Glutamatergic neuron (in vitro differentiated cells): ENCODE measurements at regions not wholly inside any gene's neighbourhood (a gene's known extent, or its start where the extent isn't known, plus 50 kb on each side); places are given as distances from the start of the nearest gene placed in this dataset.
"Not testable (repeated sequence)": the region's sequence is repeated elsewhere in the genome, so short reads cannot be mapped to it uniquely, and the experiment has no call there.

ENCODE experiments used
- DNase-seq: peaks from one replicate; pipeline ENCODE4 v3.0.0; 2022
- H3K27ac Mint-ChIP-seq: one replicate; pipeline ENCODE4 v1.8.0; 2020; ENCODE audit warnings: mild to moderate bottlenecking, mixed read lengths, inconsistent platforms; ENCODE audit not compliant: unreplicated experiment
- H3K27me3 Mint-ChIP-seq: one replicate; pipeline ENCODE4 v1.8.0; 2020; ENCODE audit warnings: mild to moderate bottlenecking, moderate library complexity, mixed read lengths, inconsistent platforms; ENCODE audit not compliant: unreplicated experiment
- H3K36me3 Mint-ChIP-seq: one replicate; pipeline ENCODE4 v1.8.0; 2020; ENCODE audit warnings: mild to moderate bottlenecking, mixed read lengths, inconsistent platforms; ENCODE audit not compliant: unreplicated experiment
- H3K4me1 Mint-ChIP-seq: one replicate; pipeline ENCODE4 v1.8.0; 2020; ENCODE audit warnings: mild to moderate bottlenecking, low read depth, mixed read lengths, inconsistent platforms; ENCODE audit not compliant: unreplicated experiment
- H3K4me3 Mint-ChIP-seq: one replicate; pipeline ENCODE4 v1.8.0; 2020; ENCODE audit warnings: mild to moderate bottlenecking, mixed read lengths, inconsistent platforms; ENCODE audit not compliant: unreplicated experiment
- H3K9me3 Mint-ChIP-seq: one replicate; pipeline ENCODE4 v1.8.0; 2020; ENCODE audit warnings: mild to moderate bottlenecking, moderate library complexity, mixed read lengths, inconsistent platforms; ENCODE audit not compliant: unreplicated experiment
- TF ChIP-seq, protein P1 (sequence below): fragments of 200-600 bp; sonication (generic); IDR thresholded peaks from one replicate; pipeline ENCODE4 v1.5.0; 2021; ENCODE audit not compliant: partially characterized antibody, unreplicated experiment

- no peaks in the 10 kb centered on the region for H3K36me3 Mint-ChIP-seq
- H3K27ac Mint-ChIP-seq, result no peak overlapping the region
- peaks cover 3% of the 10 kb centered on the region for H3K27me3 Mint-ChIP-seq
- DNase-seq, result no peak
- H3K4me1 Mint-ChIP-seq, result peaks cover 2% of the 10 kb centered on the region
- no peaks in the 10 kb centered on the region for H3K9me3 Mint-ChIP-seq
- no peak overlapping the region for H3K4me3 Mint-ChIP-seq
- TF ChIP-seq, protein P1, sequence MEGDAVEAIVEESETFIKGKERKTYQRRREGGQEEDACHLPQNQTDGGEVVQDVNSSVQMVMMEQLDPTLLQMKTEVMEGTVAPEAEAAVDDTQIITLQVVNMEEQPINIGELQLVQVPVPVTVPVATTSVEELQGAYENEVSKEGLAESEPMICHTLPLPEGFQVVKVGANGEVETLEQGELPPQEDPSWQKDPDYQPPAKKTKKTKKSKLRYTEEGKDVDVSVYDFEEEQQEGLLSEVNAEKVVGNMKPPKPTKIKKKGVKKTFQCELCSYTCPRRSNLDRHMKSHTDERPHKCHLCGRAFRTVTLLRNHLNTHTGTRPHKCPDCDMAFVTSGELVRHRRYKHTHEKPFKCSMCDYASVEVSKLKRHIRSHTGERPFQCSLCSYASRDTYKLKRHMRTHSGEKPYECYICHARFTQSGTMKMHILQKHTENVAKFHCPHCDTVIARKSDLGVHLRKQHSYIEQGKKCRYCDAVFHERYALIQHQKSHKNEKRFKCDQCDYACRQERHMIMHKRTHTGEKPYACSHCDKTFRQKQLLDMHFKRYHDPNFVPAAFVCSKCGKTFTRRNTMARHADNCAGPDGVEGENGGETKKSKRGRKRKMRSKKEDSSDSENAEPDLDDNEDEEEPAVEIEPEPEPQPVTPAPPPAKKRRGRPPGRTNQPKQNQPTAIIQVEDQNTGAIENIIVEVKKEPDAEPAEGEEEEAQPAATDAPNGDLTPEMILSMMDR, result no peak
Measured at GRCh38 chr1:81505831-81506230, 294.9 kb upstream of the ADGRL2 start.

- H3K4me3 Mint-ChIP-seq, DNase-seq, H3K36me3 Mint-ChIP-seq, H3K27me3 Mint-ChIP-seq, H3K27ac Mint-ChIP-seq, H3K9me3 Mint-ChIP-seq, H3K4me1 Mint-ChIP-seq: not testable (repeated sequence)
Measured at GRCh38 chr1:81504820-81505219, 295.9 kb upstream of the ADGRL2 start.

GRCh38 chr1:81502705-81503104, 298.0 kb upstream of the ADGRL2 start:
- not testable (repeated sequence) for H3K4me1 Mint-ChIP-seq, H3K9me3 Mint-ChIP-seq, H3K27me3 Mint-ChIP-seq, H3K4me3 Mint-ChIP-seq, H3K36me3 Mint-ChIP-seq, H3K27ac Mint-ChIP-seq, DNase-seq

DNA sequence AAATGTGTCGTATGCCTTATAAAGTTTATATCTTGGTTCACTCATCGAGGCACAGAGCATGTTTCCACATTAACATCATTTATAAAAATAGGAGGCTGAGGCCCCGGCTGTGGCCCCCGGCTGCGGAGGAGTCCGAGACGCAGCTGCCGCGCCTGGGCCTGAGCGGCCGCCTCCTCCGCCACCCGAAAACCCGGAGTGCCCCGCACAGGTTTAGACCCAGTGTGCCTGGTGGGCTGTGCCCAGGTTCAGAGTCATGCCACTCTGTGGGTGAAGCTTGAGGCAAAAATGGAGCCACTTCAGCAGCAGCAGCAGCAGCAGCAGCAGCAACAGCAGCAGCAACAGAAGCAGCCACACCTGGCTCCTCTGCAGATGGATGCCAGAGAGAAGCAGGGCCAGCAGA, 299.2 kb upstream of the ADGRL2 start:
- DNase-seq, H3K27me3 Mint-ChIP-seq, H3K9me3 Mint-ChIP-seq, H3K36me3 Mint-ChIP-seq, H3K4me1 Mint-ChIP-seq, H3K4me3 Mint-ChIP-seq, H3K27ac Mint-ChIP-seq: not testable (repeated sequence)

DNA sequence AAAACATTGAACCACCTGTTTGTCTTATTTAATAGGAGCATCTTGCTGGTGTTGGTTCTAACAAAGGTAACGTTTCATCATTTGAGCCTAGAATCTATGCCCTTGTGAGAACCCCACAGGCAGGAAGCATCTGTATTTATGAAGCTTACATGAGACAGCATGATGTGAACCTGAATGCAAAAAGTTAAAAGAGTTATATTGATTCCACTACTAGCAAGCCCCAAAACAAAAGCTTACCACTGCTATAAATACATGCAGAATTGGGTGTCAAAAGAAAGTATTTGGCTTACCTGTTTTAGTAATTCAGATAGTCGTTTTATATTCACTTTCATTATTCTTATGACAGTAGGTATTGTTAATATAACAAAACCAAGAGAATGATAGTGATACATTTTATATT, 301.2 kb upstream of the ADGRL2 start:
- no peaks in the 10 kb centered on the region for H3K36me3 Mint-ChIP-seq
- TF ChIP-seq, protein P1, result no peak
- H3K27me3 Mint-ChIP-seq, result peaks cover 2% of the 10 kb centered on the region
- DNase-seq, result no peak
- H3K4me3 Mint-ChIP-seq, result no peak overlapping the region
- H3K4me1 Mint-ChIP-seq, result peaks cover 8% of the 10 kb centered on the region
- H3K9me3 Mint-ChIP-seq, result no peaks in the 10 kb centered on the region
- no peak overlapping the region for H3K27ac Mint-ChIP-seq

GRCh38 chr1:81498471-81499462, 302.0 kb upstream of the ADGRL2 start:
- no peak for DNase-seq
- TF ChIP-seq, protein P1, result no peak
- no peak overlapping the region for H3K27ac Mint-ChIP-seq

More at GRCh38 chr1:81498471-81499462, 302.0 kb upstream of the ADGRL2 start:
- no peak overlapping the region for H3K4me3 Mint-ChIP-seq
- no peaks in the 10 kb centered on the region for H3K27me3 Mint-ChIP-seq
- no peaks in the 10 kb centered on the region for H3K36me3 Mint-ChIP-seq
- H3K4me1 Mint-ChIP-seq, result peaks cover 8% of the 10 kb centered on the region
- no peaks in the 10 kb centered on the region for H3K9me3 Mint-ChIP-seq
